GM20000 (cell line): ENCODE measurements at regions not wholly inside any gene's neighbourhood (a gene's known extent, or its start where the extent isn't known, plus 50 kb on each side); places are given as distances from the start of the nearest gene placed in this dataset.

Experiments
- DNase-seq: peaks from one replicate; pipeline ENCODE4 v3.0.0; 2012; ENCODE audit warnings: low spot score
- CTCF ChIP-seq: IDR thresholded peaks from 2 replicates; pipeline ENCODE4 v1.5.1; 2012; ENCODE audit warnings: mild to moderate bottlenecking, control low read depth; ENCODE audit errors: extremely low read depth, missing control alignments

- DNase-seq: no peak
- no peak for TF ChIP-seq CTCF
Observed at GRCh38 chr9:27784847-27785713, 211.8 kb upstream of the C9orf72 start.

- peak; percentile 7 for DNase-seq
- no peak for TF ChIP-seq CTCF
Observed at GRCh38 chr9:27785714-27786100, 212.4 kb upstream of the C9orf72 start.

GRCh38 chr9:27787891-27788290 is 214.6 kb upstream of the C9orf72 start:
- no peak for TF ChIP-seq CTCF
- no peak for DNase-seq

- no peak for DNase-seq
- no peak for TF ChIP-seq CTCF
Observed at GRCh38 chr9:27791311-27791710, 218.0 kb upstream of the C9orf72 start.

- no peak for DNase-seq
- no peak for TF ChIP-seq CTCF
Observed at GRCh38 chr9:27792971-27793689, 219.8 kb upstream of the C9orf72 start.

GRCh38 chr9:27799326-27799725 is 226.0 kb upstream of the C9orf72 start:
- no peak for DNase-seq
- no peak for TF ChIP-seq CTCF

- TF ChIP-seq CTCF: no peak
- no peak for DNase-seq
Observed at GRCh38 chr9:27800159-27800558, 226.9 kb upstream of the C9orf72 start.
